Endothelial cell of umbilical vein (primary cell): ENCODE measurements at regions not wholly inside any gene's neighbourhood (a gene's known extent, or its start where the extent isn't known, plus 50 kb on each side); places are given as distances from the start of the nearest gene placed in this dataset.

Source experiments
- BruUV-seq: library from RNA; stranded (reverse); fragments of 400-500 nt; replicated peaks from 2 replicates; lab custom pipeline; 2021; lab: Mats Ljungman, UMichigan
- CTCF ChIA-PET: fragments of 300-600, 350-600 bp; sonication (Branson Sonifier 250); formaldehyde crosslinking; loops from one replicate; lab custom pipeline; 2021; ENCODE audit warnings: antibody characterized with exemption, inconsistent platforms; lab: Charles Lee
- POLR2A ChIA-PET: fragments of 300-600, 350-600 bp; sonication (Branson Sonifier 250); formaldehyde crosslinking; loops from one replicate; lab custom pipeline; 2021; ENCODE audit warnings: antibody characterized with exemption, inconsistent platforms; lab: Charles Lee
- DNase-seq: peaks from one replicate; pipeline ENCODE4 v3.0.0-alpha.2; 2011; ENCODE audit warnings: low read depth, low spot score
- FAIRE-seq: peaks from 2 replicates; lab custom pipeline; 2011; peaks lifted over from hg19 to GRCh38; lab: Jason Lieb, UNC
- H2AFZ ChIP-seq: 2 replicates; pipeline ENCODE4 v1.6.0; 2012; ENCODE audit warnings: low read depth, low read length, control low read depth, inconsistent platforms
- H3K27ac ChIP-seq: 2 replicates; pipeline ENCODE4 v1.5.1; 2011; ENCODE audit warnings: low read depth, mild to moderate bottlenecking, control low read depth, low read length, moderate library complexity; ENCODE audit not compliant: insufficient read depth
- H3K27me3 ChIP-seq, 2 experiments: 2 replicates each; pipeline versions ENCODE4 v1.6.0 to v1.6.1; 2011; ENCODE audit warnings: low read length in 2 of 2, mixed read lengths in 1 of 2; ENCODE audit not compliant: control insufficient read depth in 2 of 2, insufficient read depth in 2 of 2
- H3K36me3 ChIP-seq, 2 experiments: 2 replicates in 1 of 2; 3 replicates in 1 of 2; pipeline ENCODE4 v1.5.1; 2011; ENCODE audit warnings: low read length in 2 of 2, mild to moderate bottlenecking in 1 of 2, moderate library complexity in 1 of 2; ENCODE audit not compliant: control insufficient read depth in 2 of 2, insufficient read depth in 2 of 2; ENCODE audit errors: extremely low read depth in 1 of 2
- H3K4me1 ChIP-seq: 3 replicates; pipeline ENCODE4 v1.5.1; 2011; ENCODE audit warnings: mild to moderate bottlenecking, low read length; ENCODE audit not compliant: control insufficient read depth, insufficient read depth; ENCODE audit errors: extremely low read depth
- H3K4me2 ChIP-seq: 2 replicates; pipeline ENCODE4 v1.6.1; 2011; ENCODE audit warnings: low read length, control low read depth, mixed read lengths; ENCODE audit not compliant: insufficient read depth
- H3K4me3 ChIP-seq, 3 experiments: fragments of 200-600 bp in 1 of 3; sonication (generic), shearing (Covaris generic) in 1 of 3; replicated peaks in 1 of 3; 2 replicates each; pipeline ENCODE4 v1.5.1; 2011 to 2016; ENCODE audit warnings: control low read depth in 3 of 3, low read length in 3 of 3, mild to moderate bottlenecking in 2 of 3, inconsistent platforms in 1 of 3, low read depth in 1 of 3, moderate library complexity in 1 of 3; ENCODE audit not compliant: insufficient read depth in 1 of 3
- H3K79me2 ChIP-seq: 2 replicates; pipeline ENCODE4 v1.6.0; 2012; ENCODE audit warnings: low read length, inconsistent platforms; ENCODE audit not compliant: control insufficient read depth, insufficient read depth
- H3K9ac ChIP-seq: replicated peaks from 2 replicates; pipeline ENCODE3; 2011; ENCODE audit warnings: low read length, control low read depth; ENCODE audit not compliant: insufficient read depth; ENCODE audit errors: extremely low read depth
- H3K9me1 ChIP-seq: replicated peaks from 3 replicates; pipeline ENCODE4 v1.6.0; 2011; ENCODE audit warnings: mild to moderate bottlenecking, low read length; ENCODE audit not compliant: control insufficient read depth, insufficient read depth; ENCODE audit errors: extremely low read depth
- H3K9me3 ChIP-seq: replicated peaks from 2 replicates; pipeline ENCODE4 v1.5.1; 2012; ENCODE audit warnings: low read length, inconsistent platforms; ENCODE audit not compliant: control insufficient read depth, insufficient read depth
- H4K20me1 ChIP-seq: replicated peaks from 2 replicates; pipeline ENCODE3; 2011; ENCODE audit warnings: mild to moderate bottlenecking, low read length; ENCODE audit not compliant: control insufficient read depth, insufficient read depth; ENCODE audit errors: extremely low read depth
- CTCF ChIP-seq, 2 donors: IDR thresholded peaks; 1 replicate in 1 of 2; 2 replicates in 1 of 2; pipeline ENCODE4 v1.5.1; 2011; ENCODE audit warnings: low read length in 2 of 2, mild to moderate bottlenecking in 2 of 2, moderate library complexity in 2 of 2, control low read depth in 1 of 2, inconsistent platforms in 1 of 2, low read depth in 1 of 2; ENCODE audit not compliant: insufficient read depth in 1 of 2; ENCODE audit errors: extremely low read depth in 1 of 2
- EZH2 ChIP-seq: IDR thresholded peaks from 2 replicates; pipeline ENCODE4 v1.6.1; 2012; ENCODE audit warnings: borderline replicate concordance, low read depth, mild to moderate bottlenecking, moderate library complexity, low read length, inconsistent platforms; ENCODE audit not compliant: severe bottlenecking
- FOS ChIP-seq: IDR thresholded peaks from 2 replicates; pipeline ENCODE4 v1.6.1; 2011; ENCODE audit warnings: mild to moderate bottlenecking, low read length, moderate library complexity, borderline replicate concordance; ENCODE audit not compliant: insufficient read depth
- GATA2 ChIP-seq: IDR thresholded peaks from 2 replicates; pipeline ENCODE4 v1.7.0; 2011; ENCODE audit warnings: low read depth, mild to moderate bottlenecking, moderate library complexity, mixed read lengths, low read length; ENCODE audit not compliant: insufficient read length, insufficient read depth
- JUN ChIP-seq: IDR thresholded peaks from 2 replicates; pipeline ENCODE4 v1.6.1; 2011; ENCODE audit warnings: borderline replicate concordance, low read depth; ENCODE audit not compliant: insufficient read length, insufficient read depth
- MAX ChIP-seq: IDR thresholded peaks from 2 replicates; pipeline ENCODE4 v1.6.1; 2011; ENCODE audit not compliant: insufficient read depth, insufficient read length
- MYC ChIP-seq: IDR thresholded peaks from one replicate; pipeline ENCODE4 v1.6.1; 2011; ENCODE audit warnings: mild to moderate bottlenecking, low read depth, low read length
- POLR2A ChIP-seq: IDR thresholded peaks from 2 replicates; pipeline ENCODE4 v1.6.1; 2012; ENCODE audit warnings: low read depth, mild to moderate bottlenecking, control low read depth, low read length
- POLR2AphosphoS5 ChIP-seq: IDR thresholded peaks from 2 replicates; pipeline ENCODE4 v1.6.1; 2012; ENCODE audit warnings: low read depth, mild to moderate bottlenecking, control low read depth, low read length, moderate library complexity; ENCODE audit not compliant: insufficient read depth
- dilution Hi-C: fragments of 300-500 bp; cut with MboI; formaldehyde crosslinking; loops from one replicate; pipeline ENCODE4 v1.15.0; 2019; ENCODE audit warnings: low sequenced_read_pairs; ENCODE audit not compliant: extremely low pct_ligation_motif_present
- intact Hi-C: fragments of 100-400 bp; cut with micrococcal nuclease; formaldehyde crosslinking; loops from one replicate; pipeline ENCODE4 v1.10.0; 2022

- H3K4me3 ChIP-seq: no peak overlapping the region
- ChIA-PET POLR2A (no interaction called here), CTCF (no interaction called here)
- dilution Hi-C loops (no loop called here), intact Hi-C loops (no loop called here)
- no peak overlapping the region for H3K27ac ChIP-seq
- no peak overlapping the region for H3K4me2 ChIP-seq
- no peaks in the 10 kb centered on the region for H4K20me1 ChIP-seq
- no peak for DNase-seq
- H3K36me3 ChIP-seq: no peaks in the 10 kb centered on the region
- H3K27me3 ChIP-seq: no peaks in the 10 kb centered on the region
- H3K9me3 ChIP-seq: no peaks in the 10 kb centered on the region
- no peak for TF ChIP-seq POLR2AphosphoS5
- no peak for TF ChIP-seq CTCF (IDR thresholded peaks at IDR 0.05; ENCODE audit: extremely low read depth in 1 of 2, insufficient read depth in 1 of 2, low read depth in 1 of 2, low read length in 2 of 2)
- no peak for TF ChIP-seq MYC
- TF ChIP-seq JUN: no peak
- TF ChIP-seq GATA2: no peak
- TF ChIP-seq POLR2A: no peak
- TF ChIP-seq MAX: no peak
- TF ChIP-seq EZH2: no peak
- TF ChIP-seq FOS: no peak
- no peaks in the 10 kb centered on the region for H3K79me2 ChIP-seq
- BruUV-seq: no TSS peak
- no peak overlapping the region for H3K9ac ChIP-seq
- no peaks in the 10 kb centered on the region for H3K9me1 ChIP-seq
- H2AFZ ChIP-seq: no peak overlapping the region
- no peaks in the 10 kb centered on the region for H3K4me1 ChIP-seq
- FAIRE-seq: no peak
Measured at GRCh38 chr9:86547571-86547970, 193.4 kb upstream of the TUT7 start.
